Mesendoderm (in vitro differentiated cells): ENCODE measurements at regions not wholly inside any gene's neighbourhood (a gene's known extent, or its start where the extent isn't known, plus 50 kb on each side); places are given as distances from the start of the nearest gene placed in this dataset.
A peak's percentile ranks its signal among the peaks of the same experiment; 100 is the strongest.

ENCODE experiments used
- DNase-seq: peaks from one replicate; pipeline ENCODE4 v3.0.0; 2013
- H2AK5ac ChIP-seq: 2 replicates; pipeline ENCODE4 v1.6.1; 2013; ENCODE audit warnings: low read length, inconsistent platforms
- H2BK120ac ChIP-seq: 2 replicates; pipeline ENCODE4 v1.6.1; 2013; ENCODE audit warnings: low read depth, mild to moderate bottlenecking, low read length, moderate library complexity, mixed read lengths
- H2BK15ac ChIP-seq: replicated peaks from 2 replicates; pipeline ENCODE4 v1.6.1; 2013; ENCODE audit warnings: low read depth, mild to moderate bottlenecking, moderate library complexity
- H2BK5ac ChIP-seq: 2 replicates; pipeline ENCODE4 v1.6.1; 2013; ENCODE audit warnings: low read length, inconsistent platforms
- H3K18ac ChIP-seq: 2 replicates; pipeline ENCODE4 v1.6.1; 2013; ENCODE audit warnings: mild to moderate bottlenecking, low read length, mixed read lengths
- H3K23ac ChIP-seq: one replicate; pipeline ENCODE4 v1.6.1; 2013; ENCODE audit warnings: low read length
- H3K27ac ChIP-seq: 2 replicates; pipeline ENCODE4 v1.5.1; 2013; ENCODE audit warnings: low read depth, mild to moderate bottlenecking, inconsistent platforms, low read length, moderate library complexity
- H3K27me3 ChIP-seq: 2 replicates; pipeline ENCODE4 v1.6.1; 2013; ENCODE audit warnings: low read length, control low read depth, mild to moderate bottlenecking, inconsistent platforms; ENCODE audit not compliant: insufficient read depth, poor library complexity
- H3K36me3 ChIP-seq: 2 replicates; pipeline ENCODE4 v1.6.1; 2013; ENCODE audit warnings: low read length, inconsistent platforms; ENCODE audit not compliant: control insufficient read depth, insufficient read depth
- H3K4ac ChIP-seq: one replicate; pipeline ENCODE4 v1.6.1; 2013; ENCODE audit warnings: low read depth, mild to moderate bottlenecking, low read length, moderate library complexity
- H3K4me1 ChIP-seq: 2 replicates; pipeline ENCODE4 v1.6.1; 2013; ENCODE audit warnings: low read depth, low read length, inconsistent platforms; ENCODE audit not compliant: control insufficient read depth
- H3K4me2 ChIP-seq: 2 replicates; pipeline ENCODE4 v1.6.1; 2013; ENCODE audit warnings: low read length
- H3K4me3 ChIP-seq: 2 replicates; pipeline ENCODE4 v1.5.1; 2013; ENCODE audit warnings: mild to moderate bottlenecking, low read length
- H3K56ac ChIP-seq: one replicate; pipeline ENCODE4 v1.6.1; 2013; ENCODE audit warnings: low read length
- H3K79me1 ChIP-seq: 2 replicates; pipeline ENCODE4 v1.6.1; 2013; ENCODE audit warnings: low read length, inconsistent platforms
- H3K79me2 ChIP-seq: 2 replicates; pipeline ENCODE4 v1.6.1; 2013; ENCODE audit warnings: mild to moderate bottlenecking, low read length; ENCODE audit not compliant: control insufficient read depth, insufficient read depth
- H3K9ac ChIP-seq: 2 replicates; pipeline ENCODE4 v1.6.1; 2013; ENCODE audit warnings: low read length, inconsistent platforms
- H4K5ac ChIP-seq: one replicate; pipeline ENCODE4 v1.6.1; 2013; ENCODE audit warnings: low read length
- H4K8ac ChIP-seq: one replicate; pipeline ENCODE4 v1.6.1; 2013; ENCODE audit warnings: low read depth, mild to moderate bottlenecking, control low read depth, low read length, moderate library complexity
- WGBS: extraction: QIAGEN DNeasy Blood & Tissue Kit; methylation state at CpG from one replicate; pipeline ENCODE4 v1.1.7; 2013; ENCODE audit warnings: low lambda C conversion rate, missing lambda C conversion rate; ENCODE audit not compliant: insufficient coverage; ENCODE audit errors: extremely low coverage; 5-methylcytosine and 5-hydroxymethylcytosine counted together

DNA sequence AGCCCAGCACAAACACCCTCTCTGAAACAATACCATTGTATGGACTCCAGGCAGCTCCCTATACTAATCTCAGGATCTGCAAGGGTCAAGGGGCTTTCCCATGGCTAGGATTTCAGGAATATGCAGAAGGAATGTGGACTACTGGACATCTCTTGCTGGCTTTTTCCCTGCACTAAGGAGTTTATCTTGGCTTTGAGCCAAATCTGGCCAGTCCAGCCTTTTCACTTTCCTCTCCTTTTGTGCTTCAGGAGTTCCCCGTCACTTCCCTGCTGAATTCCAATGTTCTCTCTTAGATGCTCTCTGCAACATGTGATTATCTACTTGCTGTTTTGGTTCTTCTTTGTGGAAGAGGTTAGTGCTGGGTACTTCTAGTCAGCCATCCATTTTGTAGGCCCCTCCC lies 568.2 kb downstream of the HDGFL1 start:
- Histone ChIP-seq H3K79me2 (no peaks in the 10 kb centered on the region), H3K9ac (no peak overlapping the region), H2BK15ac (no peak overlapping the region), H3K4me1 (no peaks in the 10 kb centered on the region), H3K4me2 (no peak overlapping the region), H3K27me3 (no peaks in the 10 kb centered on the region), H4K5ac (no peak overlapping the region), H4K8ac (no peak overlapping the region), H3K4me3 (no peak overlapping the region), H3K4ac (no peak overlapping the region), H3K36me3 (no peaks in the 10 kb centered on the region), H3K23ac (no peak overlapping the region), H2AK5ac (no peak overlapping the region), H3K27ac (no peak overlapping the region), H3K56ac (no peak overlapping the region), H3K18ac (no peak overlapping the region), H2BK120ac (no peak overlapping the region), H2BK5ac (no peak overlapping the region), H3K79me1 (no peaks in the 10 kb centered on the region)
- no peak for DNase-seq
- no CpG with 5 or more reads among the region's 1 CpG for WGBS

DNA sequence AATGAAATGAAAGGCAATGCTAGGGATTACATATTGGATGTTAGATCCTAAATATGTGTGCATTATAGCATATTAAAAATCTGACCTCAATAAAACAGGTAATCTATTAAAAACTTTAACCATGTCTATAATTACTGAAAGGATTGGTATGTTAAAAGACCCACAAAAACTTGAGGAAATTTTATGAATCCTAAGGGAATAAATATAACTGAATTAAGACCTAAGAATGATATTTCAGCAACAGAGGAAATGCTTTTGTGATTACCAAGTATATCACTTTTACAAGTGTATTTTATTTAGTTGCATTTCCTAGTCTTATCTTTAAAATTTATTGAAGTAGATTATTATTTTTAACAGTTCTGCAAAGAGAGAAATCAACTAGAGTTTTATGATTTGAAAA lies 571.5 kb downstream of the HDGFL1 start:
- Histone ChIP-seq H4K5ac (no peak overlapping the region), H3K4me1 (no peaks in the 10 kb centered on the region), H3K4me3 (no peak overlapping the region), H3K79me2 (no peaks in the 10 kb centered on the region), H3K4me2 (no peak overlapping the region), H3K36me3 (no peaks in the 10 kb centered on the region), H3K4ac (no peak overlapping the region), H2BK5ac (no peak overlapping the region), H3K56ac (no peak overlapping the region), H3K79me1 (no peaks in the 10 kb centered on the region), H4K8ac (no peak overlapping the region), H3K27me3 (no peaks in the 10 kb centered on the region), H2AK5ac (no peak overlapping the region), H3K23ac (no peak overlapping the region), H3K9ac (no peak overlapping the region), H2BK15ac (no peak overlapping the region), H2BK120ac (no peak overlapping the region), H3K27ac (no peak overlapping the region), H3K18ac (no peak overlapping the region)
- no peak for DNase-seq

DNA sequence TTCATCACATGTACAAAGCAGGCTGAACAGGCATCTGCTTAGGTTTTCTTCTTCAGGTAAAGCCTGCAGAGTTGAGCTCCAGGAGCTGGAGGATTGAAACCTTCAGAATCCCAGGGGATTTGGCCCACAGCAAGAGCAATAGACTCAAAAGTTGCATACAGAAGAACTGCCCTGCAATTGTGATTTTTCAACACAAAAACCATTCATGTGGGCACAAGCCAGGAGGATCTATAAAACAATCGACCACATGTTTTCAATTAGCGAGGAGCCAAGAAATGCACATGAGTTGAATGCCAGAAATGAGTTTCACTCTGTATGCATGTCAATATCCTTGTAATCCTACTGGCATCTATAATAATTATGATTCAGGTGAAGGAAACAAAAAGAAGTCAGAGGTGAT lies 576.4 kb downstream of the HDGFL1 start:
- H3K4me1 ChIP-seq, result no peaks in the 10 kb centered on the region
- H2BK120ac ChIP-seq, result no peak overlapping the region
- WGBS, result no CpG with 5 or more reads among the region's 2 CpGs
- H3K79me1 ChIP-seq, result no peaks in the 10 kb centered on the region
- H3K23ac ChIP-seq, result no peak overlapping the region
- no peaks in the 10 kb centered on the region for H3K79me2 ChIP-seq
- H2AK5ac ChIP-seq, result no peak overlapping the region
- H2BK15ac ChIP-seq, result no peak overlapping the region
- no peak overlapping the region for H3K9ac ChIP-seq
- no peak overlapping the region for H3K4me2 ChIP-seq
- H3K4me3 ChIP-seq, result no peak overlapping the region
- H3K4ac ChIP-seq, result no peak overlapping the region
- no peaks in the 10 kb centered on the region for H3K27me3 ChIP-seq
- H3K36me3 ChIP-seq, result no peaks in the 10 kb centered on the region
- H3K18ac ChIP-seq, result no peak overlapping the region
- no peak overlapping the region for H3K56ac ChIP-seq
- H4K8ac ChIP-seq, result no peak overlapping the region
- H3K27ac ChIP-seq, result no peak overlapping the region
- no peak overlapping the region for H4K5ac ChIP-seq
- DNase-seq, result no peak
- no peak overlapping the region for H2BK5ac ChIP-seq

DNA sequence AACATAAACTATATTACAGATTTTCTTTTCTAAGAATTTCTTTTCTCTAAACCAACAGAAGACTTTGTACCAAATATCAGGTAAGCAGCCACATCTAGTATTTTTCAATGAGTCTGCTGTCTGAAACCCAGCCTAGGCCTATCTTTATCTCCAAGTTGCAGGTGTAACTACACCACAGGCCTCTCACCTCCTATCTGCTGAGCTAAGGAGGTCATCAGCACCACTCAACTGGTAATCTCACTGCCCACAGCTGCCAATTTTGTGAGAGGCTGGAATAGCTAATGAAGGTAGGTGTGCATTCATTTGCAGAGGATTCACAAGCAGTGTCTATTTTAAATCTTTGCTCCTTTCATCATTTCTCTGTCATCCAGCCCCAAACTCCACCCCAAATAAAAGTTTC lies 584.8 kb downstream of the HDGFL1 start:
- H2BK15ac ChIP-seq, result no peak overlapping the region
- H2AK5ac ChIP-seq, result no peak overlapping the region
- H3K27ac ChIP-seq, result no peak overlapping the region
- no peak overlapping the region for H3K23ac ChIP-seq
- no peaks in the 10 kb centered on the region for H3K4me1 ChIP-seq
- H3K4me2 ChIP-seq, result no peak overlapping the region
- H3K79me1 ChIP-seq, result no peaks in the 10 kb centered on the region
- H3K4ac ChIP-seq, result no peak overlapping the region
- no peak overlapping the region for H3K4me3 ChIP-seq
- H3K27me3 ChIP-seq, result no peaks in the 10 kb centered on the region
- H3K18ac ChIP-seq, result no peak overlapping the region
- no peak overlapping the region for H2BK5ac ChIP-seq
- H3K9ac ChIP-seq, result no peak overlapping the region
- H4K5ac ChIP-seq, result no peak overlapping the region
- H2BK120ac ChIP-seq, result no peak overlapping the region
- no peaks in the 10 kb centered on the region for H3K36me3 ChIP-seq
- no peak overlapping the region for H3K56ac ChIP-seq
- no peaks in the 10 kb centered on the region for H3K79me2 ChIP-seq
- H4K8ac ChIP-seq, result no peak overlapping the region
- DNase-seq, result no peak

DNA sequence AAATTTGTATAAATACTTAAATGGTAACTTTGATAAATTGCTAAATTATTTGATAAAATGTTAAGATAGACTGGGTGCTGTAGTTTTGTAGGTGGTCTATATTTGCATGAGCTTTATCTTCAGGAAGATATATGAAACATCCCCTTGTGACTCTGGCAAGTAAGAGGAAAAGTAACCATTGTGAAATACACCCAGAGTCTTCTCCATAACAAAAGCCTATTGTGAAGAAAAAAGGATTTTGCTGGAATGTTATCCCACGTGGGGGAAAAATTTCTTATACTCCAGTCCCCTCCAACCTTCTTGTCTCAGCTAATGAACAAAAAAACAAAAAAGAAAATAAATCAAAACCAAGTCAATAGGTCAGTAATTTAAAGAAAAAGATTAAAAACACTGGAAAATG lies 600.7 kb downstream of the HDGFL1 start:
- H2BK5ac ChIP-seq, result no peak overlapping the region
- no peaks in the 10 kb centered on the region for H3K79me2 ChIP-seq
- no peak overlapping the region for H2BK15ac ChIP-seq
- H3K27me3 ChIP-seq, result no peaks in the 10 kb centered on the region
- no CpG with 5 or more reads among the region's 1 CpG for WGBS
- no peak for DNase-seq
- no peak overlapping the region for H3K27ac ChIP-seq
- H3K4me2 ChIP-seq, result no peak overlapping the region
- H2AK5ac ChIP-seq, result no peak overlapping the region
- H4K8ac ChIP-seq, result no peak overlapping the region
- H3K36me3 ChIP-seq, result no peaks in the 10 kb centered on the region
- no peak overlapping the region for H3K9ac ChIP-seq
- no peaks in the 10 kb centered on the region for H3K79me1 ChIP-seq
- no peak overlapping the region for H4K5ac ChIP-seq
- H2BK120ac ChIP-seq, result no peak overlapping the region
- H3K4me3 ChIP-seq, result no peak overlapping the region
- no peak overlapping the region for H3K23ac ChIP-seq
- H3K4ac ChIP-seq, result peak overlapping the region; percentile 43
- no peaks in the 10 kb centered on the region for H3K4me1 ChIP-seq
- H3K56ac ChIP-seq, result no peak overlapping the region
- no peak overlapping the region for H3K18ac ChIP-seq

DNA sequence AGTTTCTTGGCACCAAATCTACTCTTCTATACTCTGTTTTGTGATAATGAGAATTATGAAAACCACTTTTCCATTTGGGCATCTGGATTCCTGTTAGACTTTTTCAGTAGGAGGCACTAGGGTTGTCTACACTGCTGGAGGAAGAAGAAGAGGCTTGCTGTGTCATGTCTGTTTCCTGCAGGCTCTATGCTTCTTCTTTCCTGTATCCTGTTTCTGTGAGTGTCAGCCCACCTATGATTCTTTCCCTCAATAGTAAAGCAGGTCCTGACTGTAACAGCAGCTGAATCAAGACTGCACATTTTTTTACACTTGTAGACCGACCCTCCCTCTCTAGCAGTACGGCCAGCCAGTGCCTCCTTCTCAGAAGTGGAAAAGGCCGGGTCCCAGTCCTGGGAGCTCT lies 603.9 kb downstream of the HDGFL1 start:
- no peak for DNase-seq

More for the DNA sequence above, 603.9 kb downstream of the HDGFL1 start:
- Histone ChIP-seq H3K27me3 (no peaks in the 10 kb centered on the region), H3K79me1 (no peaks in the 10 kb centered on the region), H3K27ac (no peak overlapping the region), H2BK120ac (peak overlapping the region; percentile 67), H3K56ac (no peak overlapping the region), H2BK15ac (no peak overlapping the region), H3K4me2 (no peak overlapping the region), H2BK5ac (no peak overlapping the region), H4K5ac (no peak overlapping the region), H4K8ac (no peak overlapping the region), H3K79me2 (no peaks in the 10 kb centered on the region), H3K36me3 (no peaks in the 10 kb centered on the region), H3K4me3 (no peak overlapping the region), H3K9ac (no peak overlapping the region), H2AK5ac (no peak overlapping the region), H3K4ac (peak overlapping the region; percentile 55), H3K4me1 (peaks cover 2% of the 10 kb centered on the region), H3K18ac (peak overlapping the region; percentile 18), H3K23ac (no peak overlapping the region)
- no CpG with 5 or more reads among the region's 3 CpGs for WGBS
